ENCODE measurements at regions not wholly inside any gene's neighbourhood (a gene's known extent, or its start where the extent isn't known, plus 50 kb on each side); places are given as distances from the start of the nearest gene placed in this dataset.

DNA sequence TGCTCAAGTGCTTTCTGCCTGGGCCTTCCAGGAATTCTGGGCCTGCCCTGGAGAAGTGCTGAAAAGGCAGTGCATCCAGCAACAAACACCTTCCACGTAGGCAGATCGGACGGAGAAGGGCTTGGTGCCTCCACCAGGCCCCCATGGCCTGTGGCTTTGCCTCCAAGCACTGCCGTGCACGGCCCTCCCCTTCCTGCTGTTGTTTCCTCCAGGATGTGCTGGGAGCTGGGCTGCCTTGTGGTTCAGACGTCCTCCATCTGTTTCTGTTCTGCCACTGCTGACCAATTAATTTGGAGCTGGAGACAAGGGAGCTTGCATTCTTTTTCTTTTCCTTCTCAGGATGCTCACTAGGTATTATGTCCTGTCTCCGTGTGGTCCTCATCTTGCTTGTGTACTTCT, 197.0 kb downstream of the HRH4 start:
- no peaks in the 10 kb centered on the region for H3K4me1 ChIP-seq (ENCODE audit: control insufficient read depth in 4 of 4, insufficient read depth in 4 of 4, low read length in 3 of 4)
- H3K36me3 ChIP-seq (ENCODE audit: control insufficient read depth in 4 of 4, insufficient read depth in 3 of 4, low read depth in 1 of 4, low read length in 3 of 4): no peaks in the 10 kb centered on the region
- H3K9ac ChIP-seq (ENCODE audit: low read depth in 1 of 2, low read length in 2 of 2): no peak overlapping the region
- H3K4me3 ChIP-seq (ENCODE audit: low read depth in 1 of 3, low read length in 3 of 3): no peak overlapping the region
- 53% methylated on average over 7 of the region's 7 CpGs for WGBS
- no peaks in the 10 kb centered on the region for H3K9me3 ChIP-seq (ENCODE audit: control insufficient read depth in 4 of 4, low read length in 3 of 4)
- TF ChIP-seq, protein P1, sequence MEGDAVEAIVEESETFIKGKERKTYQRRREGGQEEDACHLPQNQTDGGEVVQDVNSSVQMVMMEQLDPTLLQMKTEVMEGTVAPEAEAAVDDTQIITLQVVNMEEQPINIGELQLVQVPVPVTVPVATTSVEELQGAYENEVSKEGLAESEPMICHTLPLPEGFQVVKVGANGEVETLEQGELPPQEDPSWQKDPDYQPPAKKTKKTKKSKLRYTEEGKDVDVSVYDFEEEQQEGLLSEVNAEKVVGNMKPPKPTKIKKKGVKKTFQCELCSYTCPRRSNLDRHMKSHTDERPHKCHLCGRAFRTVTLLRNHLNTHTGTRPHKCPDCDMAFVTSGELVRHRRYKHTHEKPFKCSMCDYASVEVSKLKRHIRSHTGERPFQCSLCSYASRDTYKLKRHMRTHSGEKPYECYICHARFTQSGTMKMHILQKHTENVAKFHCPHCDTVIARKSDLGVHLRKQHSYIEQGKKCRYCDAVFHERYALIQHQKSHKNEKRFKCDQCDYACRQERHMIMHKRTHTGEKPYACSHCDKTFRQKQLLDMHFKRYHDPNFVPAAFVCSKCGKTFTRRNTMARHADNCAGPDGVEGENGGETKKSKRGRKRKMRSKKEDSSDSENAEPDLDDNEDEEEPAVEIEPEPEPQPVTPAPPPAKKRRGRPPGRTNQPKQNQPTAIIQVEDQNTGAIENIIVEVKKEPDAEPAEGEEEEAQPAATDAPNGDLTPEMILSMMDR (IDR thresholded peaks at IDR 0.05; ENCODE audit: low read depth, low read length, missing input control): no peak
- TF ChIP-seq FOXA2 (IDR thresholded peaks at IDR 0.05) (no peak), JUND (IDR thresholded peaks at IDR 0.05) (no peak), GABPA (IDR thresholded peaks at IDR 0.05 in 1 of 2, conservative IDR thresholded peaks at IDR 0.05 in 1 of 2) (no peak), SP1 (IDR thresholded peaks at IDR 0.05) (no peak), RXRA (IDR thresholded peaks at IDR 0.05) (no peak), NR2F2 (IDR thresholded peaks at IDR 0.05) (no peak), FOXA1 (IDR thresholded peaks at IDR 0.05) (no peak), TAF1 (conservative IDR thresholded peaks at IDR 0.05) (no peak), YY1 (IDR thresholded peaks at IDR 0.05) (no peak), HNF4A (conservative IDR thresholded peaks at IDR 0.05) (no peak), EGR1 (IDR thresholded peaks at IDR 0.05; ENCODE audit: low read depth in 2 of 2) (no peak), RAD21 (IDR thresholded peaks at IDR 0.05) (no peak)
- TF ChIP-seq, protein P2, sequence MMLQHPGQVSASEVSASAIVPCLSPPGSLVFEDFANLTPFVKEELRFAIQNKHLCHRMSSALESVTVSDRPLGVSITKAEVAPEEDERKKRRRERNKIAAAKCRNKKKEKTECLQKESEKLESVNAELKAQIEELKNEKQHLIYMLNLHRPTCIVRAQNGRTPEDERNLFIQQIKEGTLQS (IDR thresholded peaks at IDR 0.05): no peak
- TF ChIP-seq, protein P3, sequence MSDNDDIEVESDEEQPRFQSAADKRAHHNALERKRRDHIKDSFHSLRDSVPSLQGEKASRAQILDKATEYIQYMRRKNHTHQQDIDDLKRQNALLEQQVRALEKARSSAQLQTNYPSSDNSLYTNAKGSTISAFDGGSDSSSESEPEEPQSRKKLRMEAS (IDR thresholded peaks at IDR 0.05): no peak
- TF ChIP-seq, protein P4, sequence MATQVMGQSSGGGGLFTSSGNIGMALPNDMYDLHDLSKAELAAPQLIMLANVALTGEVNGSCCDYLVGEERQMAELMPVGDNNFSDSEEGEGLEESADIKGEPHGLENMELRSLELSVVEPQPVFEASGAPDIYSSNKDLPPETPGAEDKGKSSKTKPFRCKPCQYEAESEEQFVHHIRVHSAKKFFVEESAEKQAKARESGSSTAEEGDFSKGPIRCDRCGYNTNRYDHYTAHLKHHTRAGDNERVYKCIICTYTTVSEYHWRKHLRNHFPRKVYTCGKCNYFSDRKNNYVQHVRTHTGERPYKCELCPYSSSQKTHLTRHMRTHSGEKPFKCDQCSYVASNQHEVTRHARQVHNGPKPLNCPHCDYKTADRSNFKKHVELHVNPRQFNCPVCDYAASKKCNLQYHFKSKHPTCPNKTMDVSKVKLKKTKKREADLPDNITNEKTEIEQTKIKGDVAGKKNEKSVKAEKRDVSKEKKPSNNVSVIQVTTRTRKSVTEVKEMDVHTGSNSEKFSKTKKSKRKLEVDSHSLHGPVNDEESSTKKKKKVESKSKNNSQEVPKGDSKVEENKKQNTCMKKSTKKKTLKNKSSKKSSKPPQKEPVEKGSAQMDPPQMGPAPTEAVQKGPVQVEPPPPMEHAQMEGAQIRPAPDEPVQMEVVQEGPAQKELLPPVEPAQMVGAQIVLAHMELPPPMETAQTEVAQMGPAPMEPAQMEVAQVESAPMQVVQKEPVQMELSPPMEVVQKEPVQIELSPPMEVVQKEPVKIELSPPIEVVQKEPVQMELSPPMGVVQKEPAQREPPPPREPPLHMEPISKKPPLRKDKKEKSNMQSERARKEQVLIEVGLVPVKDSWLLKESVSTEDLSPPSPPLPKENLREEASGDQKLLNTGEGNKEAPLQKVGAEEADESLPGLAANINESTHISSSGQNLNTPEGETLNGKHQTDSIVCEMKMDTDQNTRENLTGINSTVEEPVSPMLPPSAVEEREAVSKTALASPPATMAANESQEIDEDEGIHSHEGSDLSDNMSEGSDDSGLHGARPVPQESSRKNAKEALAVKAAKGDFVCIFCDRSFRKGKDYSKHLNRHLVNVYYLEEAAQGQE (IDR thresholded peaks at IDR 0.05): no peak
- no peak overlapping the region for H3K27ac ChIP-seq (ENCODE audit: low read depth in 1 of 2, low read length in 2 of 2)
- no peak for DNase-seq (ENCODE audit: low spot score)
- H3K27me3 ChIP-seq (ENCODE audit: control insufficient read depth in 4 of 4, insufficient read depth in 4 of 4, low read length in 3 of 4): peaks cover 0 to 3% (median 0%) of the 10 kb centered on the region in 4 donors

DNA sequence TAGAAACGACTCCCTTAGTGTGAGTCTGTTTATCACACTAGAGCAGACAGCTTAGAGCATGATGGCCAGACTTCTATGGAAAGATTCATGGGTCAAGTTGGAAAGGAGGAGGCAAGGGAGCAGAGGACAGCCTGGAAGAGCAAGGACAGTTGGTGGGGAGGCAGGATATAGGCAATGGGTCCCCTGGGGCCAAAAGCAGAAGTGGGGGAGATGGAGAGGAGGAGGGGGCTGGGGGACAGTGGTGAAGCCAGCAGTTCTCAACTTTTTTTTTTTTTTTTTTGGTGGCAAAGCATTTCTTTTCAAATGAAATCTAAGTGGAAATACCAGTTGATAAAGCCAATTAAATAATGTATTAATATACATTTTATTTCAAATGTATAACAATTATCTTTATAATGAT, 197.9 kb downstream of the HRH4 start:
- no peak overlapping the region for H3K9ac ChIP-seq (ENCODE audit: low read depth in 1 of 2, low read length in 2 of 2)
- no peaks in the 10 kb centered on the region for H3K4me1 ChIP-seq (ENCODE audit: control insufficient read depth in 4 of 4, insufficient read depth in 4 of 4, low read length in 3 of 4)
- no peak overlapping the region for H3K27ac ChIP-seq (ENCODE audit: low read depth in 1 of 2, low read length in 2 of 2)
- no peaks in the 10 kb centered on the region for H3K36me3 ChIP-seq (ENCODE audit: control insufficient read depth in 4 of 4, insufficient read depth in 3 of 4, low read depth in 1 of 4, low read length in 3 of 4)
- no peak overlapping the region for H3K4me3 ChIP-seq (ENCODE audit: low read depth in 1 of 3, low read length in 3 of 3)
- H3K27me3 ChIP-seq (ENCODE audit: control insufficient read depth in 4 of 4, insufficient read depth in 4 of 4, low read length in 3 of 4): peaks cover 0 to 3% (median 0%) of the 10 kb centered on the region in 4 donors
- no peaks in the 10 kb centered on the region for H3K9me3 ChIP-seq (ENCODE audit: control insufficient read depth in 4 of 4, low read length in 3 of 4)
- DNase-seq (ENCODE audit: low spot score): no peak
- 37% methylated on average over 1 of the region's 1 CpG for WGBS
- TF ChIP-seq JUND (IDR thresholded peaks at IDR 0.05) (no peak), SP1 (IDR thresholded peaks at IDR 0.05) (no peak)

Measured in liver (tissue), 8 donors.